Gastroesophageal sphincter (tissue), 4 donors: ENCODE measurements at regions not wholly inside any gene's neighbourhood (a gene's known extent, or its start where the extent isn't known, plus 50 kb on each side); places are given as distances from the start of the nearest gene placed in this dataset.
A peak's percentile ranks its signal among the peaks of the same experiment; 100 is the strongest.
"Not testable (repeated sequence)": the region's sequence is repeated elsewhere in the genome, so short reads cannot be mapped to it uniquely, and the experiment has no call there.

Source experiments
- ATAC-seq: fragments of 150-250 bp; one replicate; pipeline ENCODE4 v1.9.1; 2016; ENCODE audit warnings: mild to moderate bottlenecking, moderate library complexity
- H3K27ac ChIP-seq, 4 donors: fragments of 200-600 bp; sonication (generic) in 3 of 4; 1 replicate in 3 of 4; 2 replicates in 1 of 4; pipeline ENCODE4 v1.5.1; 2016 to 2019
- H3K27me3 ChIP-seq: fragments of 200-600 bp; sonication (generic); one replicate; pipeline ENCODE4 v1.5.1; 2019
- H3K36me3 ChIP-seq, 2 donors: fragments of 200-600 bp; sonication (generic); one replicate each; pipeline ENCODE4 v1.5.1; 2019; ENCODE audit warnings: control low read depth in 1 of 2
- H3K4me1 ChIP-seq, 3 donors: fragments of 200-600 bp; sonication (generic); 1 replicate in 2 of 3; 2 replicates in 1 of 3; pipeline ENCODE4 v1.5.1; 2016 to 2019; ENCODE audit warnings: control low read depth in 2 of 3
- H3K4me3 ChIP-seq, 2 donors: fragments of 200-600 bp; sonication (generic); one replicate each; pipeline ENCODE4 v1.5.1; 2019; ENCODE audit warnings: mild to moderate bottlenecking in 1 of 2, moderate library complexity in 1 of 2
- H3K9me3 ChIP-seq, 3 donors: fragments of 200-600 bp; sonication (generic); one replicate each; pipeline ENCODE4 v1.5.1; 2017 to 2019; ENCODE audit warnings: control low read depth in 2 of 3
- EP300 ChIP-seq: sonication (generic); formaldehyde crosslinking; IDR thresholded peaks from one replicate; pipeline ENCODE4 v1.6.1; 2017; ENCODE audit warnings: antibody characterized with exemption, mild to moderate bottlenecking
- POLR2A ChIP-seq, 2 donors: fragments of 450-650 bp; IDR thresholded peaks; one replicate each; pipeline ENCODE4 v1.6.1; 2017; ENCODE audit warnings: antibody characterized with exemption in 2 of 2, mild to moderate bottlenecking in 2 of 2, moderate library complexity in 1 of 2
- POLR2AphosphoS5 ChIP-seq: sonication (generic); formaldehyde crosslinking; IDR thresholded peaks from one replicate; pipeline ENCODE4 v1.6.1; 2017; ENCODE audit warnings: antibody characterized with exemption
- whole genome bisulfite sequencing, 2 donors: methylation state at CpG; one replicate each; pipeline ENCODE4 v1.1.5; 2018; ENCODE audit warnings: low coverage in 1 of 2; 5-methylcytosine and 5-hydroxymethylcytosine counted together
- TF ChIP-seq, protein P1 (sequence below), 4 experiments: fragments of 200-600 bp in 2 of 4; fragments of 450-650 bp in 2 of 4; sonication (generic) in 1 of 4; IDR thresholded peaks; one replicate each; pipeline ENCODE4 v1.5.1; 2017 to 2019; ENCODE audit warnings: antibody characterized with exemption in 4 of 4, mild to moderate bottlenecking in 2 of 4, moderate library complexity in 2 of 4

DNA sequence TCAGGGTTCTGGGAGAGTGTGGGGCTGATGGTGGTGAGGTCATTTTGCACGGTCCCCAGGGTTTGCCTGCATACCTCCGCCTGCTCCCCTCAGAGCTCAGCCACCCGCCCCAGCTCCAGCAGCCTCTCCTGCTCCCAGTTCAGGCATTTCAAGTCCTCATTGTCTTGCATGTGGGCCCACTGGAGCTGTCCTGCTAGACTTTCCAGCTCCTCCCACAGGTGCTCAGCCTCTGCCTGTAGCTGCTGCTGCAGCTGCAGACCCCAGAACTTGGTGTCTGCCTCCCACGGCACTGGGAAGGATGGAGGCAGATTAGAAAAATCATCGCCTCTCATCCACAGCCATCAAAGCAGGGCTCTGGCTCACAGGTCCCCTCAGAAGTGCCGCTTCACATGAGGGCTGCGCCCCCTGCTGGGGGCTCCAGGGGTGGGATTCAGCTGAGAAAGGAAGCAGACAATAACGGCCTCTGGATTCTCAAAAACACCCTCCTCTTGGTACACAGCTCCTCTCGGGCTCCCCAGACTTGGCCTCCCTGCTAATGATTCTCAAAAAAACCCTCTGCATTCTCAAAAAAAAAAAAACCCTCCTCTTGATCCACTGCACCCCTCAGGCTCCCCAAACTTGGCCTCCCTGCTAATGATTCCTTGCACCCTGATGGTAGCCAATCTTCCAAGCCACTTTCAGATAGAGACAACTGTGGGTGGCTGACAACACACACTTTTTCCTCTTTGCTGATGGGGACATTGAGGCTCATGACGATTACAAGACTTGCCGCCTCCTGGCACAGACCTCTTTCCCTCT is 89.3 kb upstream of the C2CD4B start:
- 62 to 93% methylated on average over 2 to 4 of the region's 11 CpGs for WGBS, 2 donors
- Histone ChIP-seq H3K9me3 (no peaks in the 10 kb centered on the region), H3K4me3 (no peak overlapping the region), H3K27me3 (peaks cover 5% of the 10 kb centered on the region), H3K27ac (no peak overlapping the region), H3K4me1 (no peaks in the 10 kb centered on the region), H3K36me3 (no peaks in the 10 kb centered on the region)
- ATAC-seq, result peak; percentile 51
- TF ChIP-seq, protein P1, sequence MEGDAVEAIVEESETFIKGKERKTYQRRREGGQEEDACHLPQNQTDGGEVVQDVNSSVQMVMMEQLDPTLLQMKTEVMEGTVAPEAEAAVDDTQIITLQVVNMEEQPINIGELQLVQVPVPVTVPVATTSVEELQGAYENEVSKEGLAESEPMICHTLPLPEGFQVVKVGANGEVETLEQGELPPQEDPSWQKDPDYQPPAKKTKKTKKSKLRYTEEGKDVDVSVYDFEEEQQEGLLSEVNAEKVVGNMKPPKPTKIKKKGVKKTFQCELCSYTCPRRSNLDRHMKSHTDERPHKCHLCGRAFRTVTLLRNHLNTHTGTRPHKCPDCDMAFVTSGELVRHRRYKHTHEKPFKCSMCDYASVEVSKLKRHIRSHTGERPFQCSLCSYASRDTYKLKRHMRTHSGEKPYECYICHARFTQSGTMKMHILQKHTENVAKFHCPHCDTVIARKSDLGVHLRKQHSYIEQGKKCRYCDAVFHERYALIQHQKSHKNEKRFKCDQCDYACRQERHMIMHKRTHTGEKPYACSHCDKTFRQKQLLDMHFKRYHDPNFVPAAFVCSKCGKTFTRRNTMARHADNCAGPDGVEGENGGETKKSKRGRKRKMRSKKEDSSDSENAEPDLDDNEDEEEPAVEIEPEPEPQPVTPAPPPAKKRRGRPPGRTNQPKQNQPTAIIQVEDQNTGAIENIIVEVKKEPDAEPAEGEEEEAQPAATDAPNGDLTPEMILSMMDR (IDR thresholded peaks at IDR 0.05), result peak in 3 of 4 experiments; percentile 18 to 58 (median 27)
- TF ChIP-seq POLR2A (IDR thresholded peaks at IDR 0.05) (no peak), EP300 (no peak), POLR2AphosphoS5 (no peak)

DNA sequence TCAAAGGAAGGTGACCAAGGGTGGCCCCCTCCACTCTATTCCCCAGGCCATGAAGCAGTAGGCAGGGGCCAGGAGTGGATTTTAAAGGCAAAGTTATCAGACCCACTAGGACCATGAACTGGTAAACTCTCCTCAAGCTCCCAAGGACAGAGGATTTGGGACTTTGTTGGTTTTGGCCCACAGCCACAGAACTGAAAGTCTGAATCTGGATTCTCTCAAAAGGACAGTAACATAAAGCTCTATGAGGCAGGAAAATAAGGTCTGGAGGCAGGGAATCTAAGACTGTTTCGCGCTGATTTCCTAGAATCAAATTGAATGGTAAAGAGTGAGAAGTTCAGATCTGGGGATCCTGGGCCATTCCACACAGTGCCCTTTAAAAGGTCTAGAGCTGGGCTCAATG is 91.3 kb upstream of the C2CD4B start:
- H3K27me3 ChIP-seq, H3K27ac ChIP-seq, ATAC-seq, H3K9me3 ChIP-seq, H3K4me3 ChIP-seq, H3K36me3 ChIP-seq, H3K4me1 ChIP-seq: not testable (repeated sequence)
- 39 to 48% methylated on average over 2 of the region's 2 CpGs for WGBS, 2 donors

DNA sequence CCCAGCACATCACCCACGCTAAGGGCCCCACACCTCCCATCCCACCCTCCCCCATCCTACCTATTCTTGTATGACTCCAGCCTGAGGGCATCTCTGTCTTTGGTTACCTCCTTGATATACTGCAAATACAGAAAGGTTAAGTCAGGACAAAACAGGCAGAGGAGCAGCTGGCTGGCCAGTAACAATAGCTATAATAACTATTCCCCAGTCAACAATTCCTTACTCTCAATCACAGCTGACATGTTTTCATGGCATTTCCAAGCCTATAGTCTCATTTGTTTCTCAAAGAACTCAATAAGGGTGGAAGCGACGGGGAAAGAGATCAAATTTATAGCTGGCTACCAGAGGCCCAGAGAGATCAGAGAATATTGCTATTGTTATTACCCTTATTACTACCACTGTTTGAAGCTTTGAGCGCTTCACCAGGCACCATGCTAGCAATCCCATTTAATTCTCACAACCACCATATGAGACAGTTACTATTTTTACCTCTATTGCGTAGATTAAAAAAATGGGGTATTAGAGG is 93.0 kb upstream of the C2CD4B start:
- Histone ChIP-seq H3K36me3 (no peaks in the 10 kb centered on the region), H3K4me1 (no peaks in the 10 kb centered on the region), H3K9me3 (peaks cover 0 to 26% (median under 1%) of the 10 kb centered on the region in 3 donors), H3K27ac (no peak overlapping the region), H3K27me3 (peaks cover 5% of the 10 kb centered on the region), H3K4me3 (no peak overlapping the region)
- ATAC-seq, result no peak
- no peak for TF ChIP-seq POLR2A (IDR thresholded peaks at IDR 0.05)
- WGBS, 2 donors, result 90 to 91% methylated on average over 5 of the region's 5 CpGs

DNA sequence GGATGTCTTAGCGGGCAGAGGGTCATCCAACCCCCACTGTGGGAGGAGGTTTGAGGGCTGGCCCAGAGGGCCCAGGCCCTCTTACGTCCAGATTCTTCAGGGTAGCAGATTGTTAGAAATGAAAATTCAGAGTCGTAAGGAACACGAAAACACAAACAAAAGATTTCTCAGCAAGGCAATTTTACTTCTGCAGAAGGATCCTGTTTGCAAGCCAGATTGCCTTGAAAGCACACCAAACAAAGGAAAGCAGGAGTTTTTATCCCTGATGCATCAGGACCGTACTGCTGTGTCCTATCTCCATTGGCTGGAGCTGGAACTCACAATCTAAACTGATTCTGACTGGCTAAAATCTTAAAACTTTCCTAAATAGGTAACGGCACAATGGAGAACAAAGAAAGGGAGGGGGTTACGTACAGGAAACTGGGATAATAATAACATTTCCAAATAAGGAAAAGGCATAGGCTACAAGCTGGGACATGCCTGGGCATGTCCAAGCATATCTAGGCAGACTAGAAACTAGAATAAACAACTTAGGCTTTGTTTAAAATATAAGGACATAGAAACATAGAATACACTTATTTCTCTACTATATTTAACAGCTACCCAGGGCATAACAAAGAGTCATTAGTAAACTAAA is 97.3 kb upstream of the C2CD4B start:
- H3K9me3 ChIP-seq, result peaks cover 0 to 59% (median 2%) of the 10 kb centered on the region in 3 donors

DNA sequence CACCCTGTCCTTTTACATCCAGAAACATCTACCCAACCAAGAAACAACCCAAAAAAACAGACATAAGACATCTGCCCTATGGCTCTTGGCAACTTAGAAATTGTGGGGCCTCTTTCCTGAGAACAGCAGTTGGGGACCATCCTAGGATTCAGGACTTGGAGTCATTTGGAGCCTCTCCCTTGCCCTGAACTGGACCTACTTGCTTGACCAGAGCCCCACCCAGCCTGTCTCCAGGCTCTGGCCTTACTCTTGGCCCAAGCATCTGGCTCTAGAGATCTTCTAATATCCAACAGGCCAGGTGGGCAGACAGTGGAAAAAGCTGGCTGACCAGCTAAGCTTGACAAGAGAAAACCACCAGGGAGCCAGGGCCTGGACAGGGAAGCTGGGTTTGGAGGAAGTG is 99.1 kb upstream of the C2CD4B start:
- no peak for ATAC-seq
- no peaks in the 10 kb centered on the region for H3K27me3 ChIP-seq
- no peak overlapping the region for H3K27ac ChIP-seq
- no peaks in the 10 kb centered on the region for H3K4me1 ChIP-seq
- H3K9me3 ChIP-seq, result peaks cover 0 to 77% (median 2%) of the 10 kb centered on the region in 3 donors
- no peak overlapping the region for H3K4me3 ChIP-seq
- H3K36me3 ChIP-seq, result no peaks in the 10 kb centered on the region
- TF ChIP-seq, protein P1 (IDR thresholded peaks at IDR 0.05), result no peak
- TF ChIP-seq POLR2AphosphoS5 (no peak), POLR2A (IDR thresholded peaks at IDR 0.05) (no peak), EP300 (no peak)

More for the DNA sequence above, 97.3 kb upstream of the C2CD4B start:
- WGBS, 2 donors, result 89% methylated on average over 6 of the region's 7 CpGs; no CpG with 5 or more reads in 1 of the 2 donors
- no peaks in the 10 kb centered on the region for H3K4me1 ChIP-seq
- no peak overlapping the region for H3K4me3 ChIP-seq
- no peak overlapping the region for H3K27ac ChIP-seq
- no peaks in the 10 kb centered on the region for H3K36me3 ChIP-seq
- ATAC-seq, result no peak
- TF ChIP-seq POLR2AphosphoS5, result no peak
- no peak for TF ChIP-seq POLR2A (IDR thresholded peaks at IDR 0.05)
- TF ChIP-seq, protein P1 (IDR thresholded peaks at IDR 0.05), result no peak
- no peak for TF ChIP-seq EP300
- no peaks in the 10 kb centered on the region for H3K27me3 ChIP-seq

DNA sequence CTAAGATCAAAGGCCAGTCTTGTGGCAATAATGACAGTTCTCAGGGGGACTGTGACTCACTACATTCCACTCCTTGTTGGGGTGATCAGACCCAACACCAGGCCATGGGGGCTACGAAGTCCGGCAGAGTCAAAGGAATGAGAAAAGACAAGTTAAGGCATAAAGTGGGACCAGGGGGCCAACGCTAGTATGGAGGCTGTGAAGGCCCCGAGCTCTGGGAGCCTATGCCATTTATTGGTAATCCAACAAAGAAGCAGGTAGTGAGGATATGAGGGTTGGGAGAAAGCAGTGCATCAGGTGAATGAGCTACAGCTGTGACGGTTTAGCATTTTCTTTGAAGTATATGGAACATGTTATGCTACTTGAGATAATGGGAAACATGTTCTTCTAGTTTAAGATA is 104.4 kb upstream of the C2CD4B start:
- Histone ChIP-seq H3K27me3 (no peaks in the 10 kb centered on the region), H3K9me3 (peaks cover 0 to 61% (median 6%) of the 10 kb centered on the region in 3 donors), H3K4me3 (no peak overlapping the region), H3K27ac (no peak overlapping the region), H3K4me1 (no peaks in the 10 kb centered on the region), H3K36me3 (no peaks in the 10 kb centered on the region)
- TF ChIP-seq, protein P1 (IDR thresholded peaks at IDR 0.05), result no peak
- TF ChIP-seq POLR2AphosphoS5, result no peak
- no peak for TF ChIP-seq POLR2A (IDR thresholded peaks at IDR 0.05)
- TF ChIP-seq EP300, result no peak
- ATAC-seq, result no peak
- 98 to 100% methylated on average over 4 to 5 of the region's 5 CpGs for WGBS, 2 donors
